ENCODE measurements at regions not wholly inside any gene's neighbourhood (a gene's known extent, or its start where the extent isn't known, plus 50 kb on each side); places are given as distances from the start of the nearest gene placed in this dataset.
"Not testable (repeated sequence)": the region's sequence is repeated elsewhere in the genome, so short reads cannot be mapped to it uniquely, and the experiment has no call there.

DNA sequence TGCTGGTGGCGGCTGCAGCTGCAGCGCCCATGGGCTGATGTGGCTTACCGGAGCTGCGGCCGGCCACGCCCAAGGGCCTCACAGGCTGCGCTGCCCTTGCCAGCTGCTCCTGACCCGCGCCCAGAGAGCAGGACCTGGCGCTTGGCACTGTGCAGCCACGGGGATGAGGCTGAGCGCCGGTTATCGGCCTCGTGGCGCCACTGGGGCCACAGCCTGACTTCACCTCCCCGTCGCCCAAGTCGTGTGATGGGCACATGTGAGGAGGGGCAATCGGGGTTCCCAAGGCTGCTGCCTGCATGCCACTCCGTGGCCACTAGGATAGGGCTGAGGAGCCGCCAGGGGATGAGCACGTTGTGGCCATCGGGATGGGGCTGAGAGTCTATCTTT is 77.2 kb upstream of the PABPC3 start:
- H3K27ac ChIP-seq (ENCODE audit: low read depth, low read length) = no peak overlapping the region
- H3K4me2 ChIP-seq (ENCODE audit: low read length) = peak overlapping the region; percentile 68
- H3K27me3 ChIP-seq (ENCODE audit: control insufficient read depth, low read length) = peaks cover 16% of the 10 kb centered on the region
- H3F3A ChIP-seq (ENCODE audit: control insufficient read depth, insufficient read depth) = no peaks in the 10 kb centered on the region
- no peak for TF ChIP-seq EZH2phosphoT487 (IDR thresholded peaks at IDR 0.05; ENCODE audit: borderline replicate concordance, low read length)
- TF ChIP-seq, protein P1, sequence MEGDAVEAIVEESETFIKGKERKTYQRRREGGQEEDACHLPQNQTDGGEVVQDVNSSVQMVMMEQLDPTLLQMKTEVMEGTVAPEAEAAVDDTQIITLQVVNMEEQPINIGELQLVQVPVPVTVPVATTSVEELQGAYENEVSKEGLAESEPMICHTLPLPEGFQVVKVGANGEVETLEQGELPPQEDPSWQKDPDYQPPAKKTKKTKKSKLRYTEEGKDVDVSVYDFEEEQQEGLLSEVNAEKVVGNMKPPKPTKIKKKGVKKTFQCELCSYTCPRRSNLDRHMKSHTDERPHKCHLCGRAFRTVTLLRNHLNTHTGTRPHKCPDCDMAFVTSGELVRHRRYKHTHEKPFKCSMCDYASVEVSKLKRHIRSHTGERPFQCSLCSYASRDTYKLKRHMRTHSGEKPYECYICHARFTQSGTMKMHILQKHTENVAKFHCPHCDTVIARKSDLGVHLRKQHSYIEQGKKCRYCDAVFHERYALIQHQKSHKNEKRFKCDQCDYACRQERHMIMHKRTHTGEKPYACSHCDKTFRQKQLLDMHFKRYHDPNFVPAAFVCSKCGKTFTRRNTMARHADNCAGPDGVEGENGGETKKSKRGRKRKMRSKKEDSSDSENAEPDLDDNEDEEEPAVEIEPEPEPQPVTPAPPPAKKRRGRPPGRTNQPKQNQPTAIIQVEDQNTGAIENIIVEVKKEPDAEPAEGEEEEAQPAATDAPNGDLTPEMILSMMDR (IDR thresholded peaks at IDR 0.05; ENCODE audit: low read depth, low read length, poor library complexity, severe bottlenecking) = no peak
- peak overlapping the region; percentile 66 for H3K4me3 ChIP-seq (ENCODE audit: low read length)
- H3K79me2 ChIP-seq (ENCODE audit: control insufficient read depth, low read length) = no peaks in the 10 kb centered on the region
- no peaks in the 10 kb centered on the region for H3K9me2 ChIP-seq (replicated peaks; ENCODE audit: control insufficient read depth, low read length)
- no peaks in the 10 kb centered on the region for H3K9me3 ChIP-seq (ENCODE audit: control insufficient read depth, insufficient read depth, low read length)
- no peaks in the 10 kb centered on the region for H4K20me1 ChIP-seq (ENCODE audit: control insufficient read depth, insufficient read depth, low read depth, low read length)
- peaks cover 11% of the 10 kb centered on the region for H3K4me1 ChIP-seq (ENCODE audit: control insufficient read depth, low read length)
- H3K36me3 ChIP-seq (ENCODE audit: control insufficient read depth, low read length) = no peaks in the 10 kb centered on the region

DNA sequence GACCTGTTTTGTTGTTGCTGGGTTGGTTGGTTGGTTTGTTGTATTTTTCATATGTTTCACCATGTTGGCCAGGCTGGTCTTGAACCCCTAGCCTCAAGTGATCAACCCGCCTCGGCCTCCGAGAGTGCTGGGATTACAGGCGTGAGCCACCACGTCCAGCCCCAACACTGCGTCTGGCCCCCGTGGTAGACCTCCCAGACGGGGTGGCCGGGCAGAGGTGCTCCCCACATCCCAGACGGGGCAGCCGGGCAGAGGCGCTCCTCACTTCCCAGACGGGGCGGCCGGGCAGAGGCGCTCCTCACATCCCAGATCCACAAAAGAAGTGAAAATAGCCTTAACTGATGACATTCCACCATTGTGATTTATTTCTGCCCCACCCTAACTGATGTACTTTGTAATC is 76.2 kb upstream of the PABPC3 start:
- H3K4me1 ChIP-seq (ENCODE audit: control insufficient read depth, low read length) = peaks cover 11% of the 10 kb centered on the region
- not testable (repeated sequence) for H3K4me2 ChIP-seq (ENCODE audit: low read length); H3K27ac ChIP-seq (ENCODE audit: low read depth, low read length); H3K9me2 ChIP-seq (replicated peaks; ENCODE audit: control insufficient read depth, low read length); H3K4me3 ChIP-seq (ENCODE audit: low read length); H3K79me2 ChIP-seq (ENCODE audit: control insufficient read depth, low read length); H3K9me3 ChIP-seq (ENCODE audit: control insufficient read depth, insufficient read depth, low read length); H4K20me1 ChIP-seq (ENCODE audit: control insufficient read depth, insufficient read depth, low read depth, low read length); H3K36me3 ChIP-seq (ENCODE audit: control insufficient read depth, low read length); H3F3A ChIP-seq (ENCODE audit: control insufficient read depth, insufficient read depth)
- peaks cover 16% of the 10 kb centered on the region for H3K27me3 ChIP-seq (ENCODE audit: control insufficient read depth, low read length)

DNA sequence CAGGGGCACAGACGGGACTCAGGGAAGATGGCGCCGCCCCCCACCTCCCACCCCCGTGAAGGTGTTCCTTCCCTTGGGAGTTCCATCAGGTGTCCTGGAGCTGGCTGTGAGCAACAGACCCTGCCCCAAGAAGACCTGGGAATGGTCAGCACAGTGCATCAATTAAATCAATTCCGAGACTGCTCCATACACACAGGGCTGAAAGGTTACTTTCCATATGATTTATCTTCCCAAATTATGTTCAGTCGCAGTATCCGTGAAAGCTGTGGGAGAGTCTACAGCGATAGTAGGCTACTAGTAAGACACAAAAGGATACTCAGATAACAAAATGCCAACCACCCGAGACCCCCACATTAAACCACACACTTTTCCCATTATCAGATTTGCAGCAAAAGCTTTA is 71.8 kb upstream of the PABPC3 start:
- Histone ChIP-seq H3K36me3 (ENCODE audit: control insufficient read depth, low read length) (no peaks in the 10 kb centered on the region), H3K4me3 (ENCODE audit: low read length) (no peak overlapping the region), H3K4me2 (ENCODE audit: low read length) (no peak overlapping the region), H4K20me1 (ENCODE audit: control insufficient read depth, insufficient read depth, low read depth, low read length) (no peaks in the 10 kb centered on the region), H3K79me2 (ENCODE audit: control insufficient read depth, low read length) (no peaks in the 10 kb centered on the region), H3F3A (ENCODE audit: control insufficient read depth, insufficient read depth) (no peaks in the 10 kb centered on the region), H3K9me3 (ENCODE audit: control insufficient read depth, insufficient read depth, low read length) (no peaks in the 10 kb centered on the region), H3K4me1 (ENCODE audit: control insufficient read depth, low read length) (no peaks in the 10 kb centered on the region), H3K9me2 (replicated peaks; ENCODE audit: control insufficient read depth, low read length) (no peaks in the 10 kb centered on the region), H3K27me3 (ENCODE audit: control insufficient read depth, low read length) (peaks cover 11% of the 10 kb centered on the region), H3K27ac (ENCODE audit: low read depth, low read length) (no peak overlapping the region)
- TF ChIP-seq, protein P1 (IDR thresholded peaks at IDR 0.05; ENCODE audit: low read depth, low read length, poor library complexity, severe bottlenecking) = no peak
- TF ChIP-seq EZH2phosphoT487 (IDR thresholded peaks at IDR 0.05; ENCODE audit: borderline replicate concordance, low read length) = no peak

DNA sequence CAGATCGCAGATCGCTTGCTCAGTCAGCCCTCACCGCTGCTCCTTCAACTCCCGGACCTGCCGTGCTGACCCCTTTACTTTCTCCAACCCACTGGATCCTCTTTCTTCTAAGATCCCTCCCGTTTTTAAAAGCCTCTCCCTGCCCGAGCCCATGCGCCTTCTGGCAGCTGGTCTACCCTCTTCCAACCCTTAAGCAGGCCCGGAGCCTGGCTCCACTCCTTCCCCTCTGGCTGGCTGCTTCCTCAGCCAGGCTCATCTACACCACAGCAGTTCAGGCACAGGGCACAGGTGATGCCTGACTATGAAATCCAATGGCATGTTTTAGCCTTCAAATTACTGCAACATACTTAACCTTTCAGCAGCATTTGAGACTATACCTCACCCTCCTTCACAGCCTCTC is 63.8 kb upstream of the PABPC3 start:
- H4K20me1 ChIP-seq (ENCODE audit: control insufficient read depth, insufficient read depth, low read depth, low read length) = no peaks in the 10 kb centered on the region
- no peak overlapping the region for H3K27ac ChIP-seq (ENCODE audit: low read depth, low read length)
- no peaks in the 10 kb centered on the region for H3K9me2 ChIP-seq (replicated peaks; ENCODE audit: control insufficient read depth, low read length)
- no peak overlapping the region for H3K4me2 ChIP-seq (ENCODE audit: low read length)
- H3K27me3 ChIP-seq (ENCODE audit: control insufficient read depth, low read length) = peaks cover 8% of the 10 kb centered on the region
- H3K79me2 ChIP-seq (ENCODE audit: control insufficient read depth, low read length) = no peaks in the 10 kb centered on the region
- H3F3A ChIP-seq (ENCODE audit: control insufficient read depth, insufficient read depth) = no peaks in the 10 kb centered on the region
- TF ChIP-seq, protein P1 (IDR thresholded peaks at IDR 0.05; ENCODE audit: low read depth, low read length, poor library complexity, severe bottlenecking) = no peak
- TF ChIP-seq EZH2phosphoT487 (IDR thresholded peaks at IDR 0.05; ENCODE audit: borderline replicate concordance, low read length) = no peak
- H3K36me3 ChIP-seq (ENCODE audit: control insufficient read depth, low read length) = no peaks in the 10 kb centered on the region
- no peaks in the 10 kb centered on the region for H3K9me3 ChIP-seq (ENCODE audit: control insufficient read depth, insufficient read depth, low read length)
- no peaks in the 10 kb centered on the region for H3K4me1 ChIP-seq (ENCODE audit: control insufficient read depth, low read length)
- H3K4me3 ChIP-seq (ENCODE audit: low read length) = no peak overlapping the region

Measured in DOHH2 (cell line).